GM21528 (cell line): ENCODE measurements at regions not wholly inside any gene's neighbourhood (a gene's known extent, or its start where the extent isn't known, plus 50 kb on each side); places are given as distances from the start of the nearest gene placed in this dataset.

Experiments used
- ATAC-seq: cut with Tn5 transposase; IDR thresholded peaks from one replicate; pipeline ENCODE4 v1.9.1; 2021; ENCODE audit warnings: mild to moderate bottlenecking, moderate library complexity; ENCODE audit not compliant: unreplicated experiment, low FRiP score

DNA sequence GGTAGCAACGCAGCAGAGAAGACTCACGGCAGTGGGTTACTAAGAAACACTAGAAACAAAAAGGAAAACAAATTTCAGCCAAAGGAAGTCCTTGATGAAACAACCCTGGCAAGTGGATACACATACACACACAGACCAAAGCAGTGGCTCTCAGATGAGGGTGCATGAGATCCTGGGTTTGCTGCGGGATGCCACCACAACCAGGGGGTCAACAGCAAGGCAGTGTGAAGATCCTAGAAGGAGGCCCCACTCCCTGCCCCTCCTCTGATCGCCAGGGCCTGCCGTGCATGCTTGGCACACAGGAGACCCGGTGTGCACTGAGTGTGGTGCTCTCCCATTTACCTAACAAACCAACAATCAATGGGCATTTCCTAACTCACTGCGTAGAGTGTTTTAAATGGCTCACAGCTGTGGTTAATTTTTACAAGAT is 252.3 kb upstream of the KLF14 start:
- ATAC-seq = no peak

DNA sequence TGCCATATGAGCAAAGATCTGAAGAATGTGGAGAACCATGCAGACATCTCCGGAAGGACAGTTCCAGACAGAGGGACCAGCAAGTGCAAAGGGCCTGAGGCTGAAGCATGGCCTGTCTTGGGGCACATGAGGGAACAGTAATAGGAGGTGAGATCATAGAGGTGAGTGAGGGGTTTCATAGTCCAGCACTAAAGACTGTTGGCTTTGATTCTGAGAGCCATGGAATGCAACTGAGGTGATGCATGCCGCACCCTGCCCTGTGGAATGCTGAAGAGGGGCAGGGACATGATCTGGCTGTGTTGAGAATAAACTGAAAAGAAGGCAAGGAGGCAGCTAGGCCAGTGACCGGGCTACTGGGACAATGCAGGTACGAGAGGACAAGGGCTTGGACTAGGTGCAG is 253.1 kb upstream of the KLF14 start:
- ATAC-seq = no peak

DNA sequence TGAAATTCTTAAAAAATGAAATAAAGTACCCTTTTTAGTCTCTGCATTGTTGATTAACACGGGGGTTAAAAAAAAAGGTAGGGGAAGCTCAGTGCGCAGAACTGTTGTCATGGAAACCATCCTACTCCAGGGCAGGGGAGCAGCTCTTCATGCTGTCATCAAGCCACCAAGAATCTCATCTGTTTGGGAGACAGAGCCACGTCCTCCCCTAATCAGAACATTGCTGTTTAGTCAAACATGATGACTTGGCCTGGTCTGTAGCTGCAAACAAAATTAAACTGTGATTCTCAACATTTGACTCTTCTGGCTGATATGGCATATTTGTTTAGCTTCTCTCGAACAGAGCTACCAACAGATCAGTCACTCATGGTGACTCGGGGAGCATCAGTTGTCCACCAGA is 254.4 kb upstream of the KLF14 start:
- ATAC-seq = no peak

DNA sequence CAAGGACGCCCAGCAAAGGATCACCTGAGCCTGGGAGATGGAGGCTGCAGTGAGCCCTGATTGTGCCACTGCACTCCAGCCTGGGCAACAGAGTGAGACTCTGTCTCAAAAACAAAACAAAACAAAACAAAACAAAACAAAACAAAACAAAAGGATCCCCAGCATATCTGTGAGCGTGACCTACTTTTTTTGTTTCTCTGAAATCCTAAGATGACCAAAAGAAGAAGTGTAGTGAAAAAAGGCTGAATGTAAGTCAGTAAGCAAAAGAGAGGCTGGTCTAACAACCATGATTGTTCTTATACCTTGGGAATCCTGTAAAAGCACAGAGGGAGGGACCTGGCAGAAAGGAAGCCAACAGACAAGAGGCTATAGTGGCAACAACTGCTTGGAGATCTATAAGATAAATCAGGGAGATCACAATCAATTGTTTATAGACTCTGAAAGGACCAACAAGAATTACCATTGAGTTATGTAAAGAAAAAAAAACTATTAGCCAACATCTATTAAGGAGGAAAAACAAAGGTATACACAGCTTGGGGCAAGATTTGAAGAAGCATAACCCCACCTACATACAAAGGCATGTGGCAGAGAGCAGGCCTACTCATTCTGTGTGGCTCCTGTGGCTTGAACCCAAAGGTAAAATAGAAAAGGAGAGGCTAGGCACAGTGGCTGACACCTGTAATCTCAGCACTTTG is 255.2 kb upstream of the KLF14 start:
- no peak for ATAC-seq

DNA sequence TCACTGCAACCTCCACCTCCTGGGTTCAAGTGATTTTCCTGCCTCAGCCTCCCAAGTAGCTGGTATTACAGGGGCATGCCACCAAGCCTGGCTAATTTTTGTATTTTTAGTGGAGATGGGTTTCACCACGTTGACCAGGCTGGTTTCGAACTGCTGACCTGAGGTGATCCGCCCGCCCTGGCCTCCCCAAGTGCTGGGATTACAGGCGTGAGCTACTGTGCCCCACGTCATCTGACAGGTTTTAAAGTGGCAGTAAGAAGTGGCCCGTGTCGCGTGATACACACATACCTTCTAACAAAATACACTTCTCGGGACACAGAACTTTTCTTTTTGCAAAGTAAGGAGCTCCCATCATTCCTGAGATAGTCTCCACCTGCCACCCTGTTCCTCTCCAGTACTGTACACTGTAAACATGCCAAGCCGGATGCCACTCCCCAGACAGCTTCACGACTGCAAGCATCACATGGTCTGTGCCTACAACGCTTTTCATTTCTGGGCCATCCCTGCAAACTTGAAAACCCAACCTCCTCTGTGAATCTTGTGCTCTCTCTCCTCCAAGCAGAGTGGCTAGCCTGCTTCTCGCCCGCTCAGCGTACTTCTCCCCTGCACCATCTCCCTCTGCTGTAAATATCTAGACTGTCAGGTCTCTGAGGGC is 256.3 kb upstream of the KLF14 start:
- no peak for ATAC-seq

DNA sequence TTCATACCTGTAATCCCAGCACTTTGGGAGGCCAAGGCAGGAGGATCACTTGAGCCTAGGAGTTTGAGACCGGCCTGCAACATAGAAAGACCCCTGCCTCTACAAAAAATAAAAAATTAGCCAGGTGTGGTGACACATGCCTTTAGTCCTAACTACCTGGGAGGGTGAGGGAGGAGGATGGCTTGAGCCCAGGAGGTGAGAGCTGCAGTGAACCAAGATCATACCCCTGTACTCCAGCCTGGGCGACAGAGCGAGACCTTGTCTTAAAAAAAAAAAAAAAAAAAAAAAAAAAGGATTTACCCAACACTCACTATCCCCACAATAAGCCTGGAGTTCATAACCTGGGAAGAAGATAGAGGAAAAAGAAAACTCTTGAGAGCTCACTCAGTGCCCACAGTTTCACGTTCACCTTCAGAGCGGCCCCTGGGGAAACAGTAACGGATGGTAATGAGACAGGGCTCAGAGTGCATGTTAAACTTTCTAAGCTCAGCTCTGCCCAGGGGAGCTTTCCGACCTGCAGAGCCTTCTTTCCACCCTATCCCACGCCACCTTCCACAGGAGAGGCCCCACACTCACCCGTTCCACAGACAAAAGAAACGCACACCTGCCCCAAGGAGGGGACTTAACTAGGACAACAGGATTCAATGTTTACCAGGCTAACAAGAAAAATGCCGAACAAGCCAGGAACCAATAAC is 259.8 kb upstream of the KLF14 start:
- no peak for ATAC-seq

DNA sequence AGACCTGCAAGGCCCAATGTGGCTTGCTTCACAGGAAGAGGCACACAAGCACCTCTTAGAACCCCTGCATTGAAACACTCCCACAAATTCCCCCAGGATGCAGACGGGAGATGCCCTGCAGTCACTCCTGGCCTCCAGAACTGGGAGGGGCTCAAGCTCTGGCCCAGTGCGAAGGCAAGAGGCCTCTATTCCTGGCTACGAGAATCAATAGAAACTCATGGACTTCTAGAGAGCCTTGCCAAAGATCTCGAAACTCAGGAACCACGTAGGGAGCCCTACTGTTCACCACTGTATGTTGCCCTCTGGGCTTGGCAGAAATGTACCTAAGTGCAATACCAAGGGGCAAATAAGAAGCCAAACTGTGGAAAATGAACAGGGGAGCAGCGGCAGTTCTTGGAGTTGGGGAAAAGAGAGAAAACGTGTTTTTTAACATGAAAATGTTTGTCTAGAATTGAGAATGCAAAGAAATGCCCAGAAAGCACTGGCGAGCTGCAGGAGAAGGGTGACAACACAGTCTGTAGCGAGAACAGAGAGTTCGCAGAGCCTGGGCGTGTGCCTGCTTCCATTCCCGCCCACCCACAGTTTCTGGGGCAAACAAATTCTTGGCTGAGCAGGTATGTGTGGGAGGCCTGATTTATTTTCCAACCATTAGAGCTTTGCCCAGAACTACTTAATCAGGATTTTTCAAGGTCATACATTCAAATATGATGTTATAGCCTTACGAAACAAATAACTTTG is 260.5 kb upstream of the KLF14 start:
- no peak for ATAC-seq

DNA sequence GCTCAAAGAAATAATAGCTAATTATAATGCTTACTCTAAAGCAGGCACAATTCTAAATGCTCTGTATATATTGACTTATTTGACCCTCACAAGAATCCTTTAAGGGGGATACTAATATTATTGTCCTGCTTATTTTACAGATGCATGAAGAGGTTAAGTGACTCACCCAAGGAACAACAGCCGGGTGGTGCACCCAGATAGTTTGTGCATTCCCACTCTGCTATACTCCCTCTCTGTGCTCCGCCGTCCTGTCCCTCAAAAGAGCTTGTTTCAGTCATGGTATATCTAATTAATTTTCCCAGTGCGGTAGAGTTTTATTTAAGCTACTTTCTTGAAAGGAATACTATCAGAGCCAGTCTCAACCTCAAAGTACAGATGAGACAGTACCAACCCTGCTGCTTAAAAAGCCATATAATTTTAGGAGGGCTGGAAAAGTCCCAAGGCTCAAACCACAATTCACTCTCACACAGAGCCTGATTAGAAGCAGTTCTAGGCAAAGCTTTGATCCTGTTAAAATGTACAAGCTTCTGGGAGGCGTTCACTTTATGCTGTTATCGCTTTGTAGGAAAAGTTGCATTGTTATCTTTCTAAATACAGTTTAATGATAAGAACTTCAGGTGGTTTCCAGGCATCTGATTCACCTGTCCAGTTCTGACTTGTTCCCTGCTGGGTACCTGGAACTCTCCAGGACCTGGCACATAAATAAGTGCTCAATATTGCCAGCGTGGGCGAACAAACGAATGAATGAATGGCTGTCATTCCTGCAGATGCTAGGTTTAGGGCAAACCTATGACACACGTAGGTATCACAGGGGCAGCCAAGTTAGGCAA is 261.5 kb upstream of the KLF14 start:
- no peak for ATAC-seq

DNA sequence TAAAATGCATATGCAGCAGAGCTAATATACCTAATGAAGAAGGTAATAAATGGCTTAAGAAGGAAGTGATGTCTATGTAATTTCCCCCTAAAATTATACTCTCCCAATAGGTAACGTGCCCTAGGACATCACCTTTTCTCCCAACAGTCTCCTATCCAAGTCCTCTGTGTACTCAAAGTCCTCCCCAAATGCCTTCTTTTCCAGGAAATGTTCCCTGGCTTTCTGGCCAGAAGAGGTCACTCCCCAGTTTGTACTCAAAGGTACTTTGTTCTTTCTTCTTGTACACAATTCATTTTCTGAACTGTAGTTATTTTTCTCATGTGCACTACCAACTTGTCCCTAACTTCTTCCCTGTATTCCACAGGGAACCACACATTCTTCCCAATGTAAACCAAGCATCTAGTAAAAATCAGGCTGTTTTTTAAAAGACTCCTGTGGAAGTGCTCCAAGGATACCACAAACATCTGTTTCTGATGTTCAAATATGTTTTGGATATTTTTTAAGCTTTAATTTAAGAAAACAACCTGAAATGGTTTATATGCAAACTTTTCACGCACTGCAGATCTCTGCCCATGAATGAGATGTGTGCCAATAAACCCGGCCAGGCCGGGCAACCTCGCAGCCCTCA is 262.3 kb upstream of the KLF14 start:
- no peak for ATAC-seq

DNA sequence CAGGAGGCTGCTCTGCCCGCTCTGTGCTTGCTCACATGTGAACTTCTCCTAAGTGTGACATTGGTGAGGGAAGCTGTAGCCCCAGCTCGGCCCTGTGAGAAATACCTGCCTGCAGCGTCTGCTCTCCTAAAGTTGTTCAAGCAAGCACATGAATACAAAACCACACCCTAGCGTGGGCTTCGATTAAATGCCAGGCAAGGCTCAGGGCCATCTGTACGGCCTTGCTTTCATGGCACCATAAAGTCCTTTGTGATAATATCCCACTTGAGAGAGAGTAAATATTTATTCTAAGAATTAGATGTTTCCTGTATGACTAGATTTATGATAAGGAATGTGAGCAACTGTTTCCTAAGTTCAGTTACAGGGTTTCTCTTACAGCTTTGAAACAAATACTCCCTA is 262.8 kb upstream of the KLF14 start:
- no peak for ATAC-seq

DNA sequence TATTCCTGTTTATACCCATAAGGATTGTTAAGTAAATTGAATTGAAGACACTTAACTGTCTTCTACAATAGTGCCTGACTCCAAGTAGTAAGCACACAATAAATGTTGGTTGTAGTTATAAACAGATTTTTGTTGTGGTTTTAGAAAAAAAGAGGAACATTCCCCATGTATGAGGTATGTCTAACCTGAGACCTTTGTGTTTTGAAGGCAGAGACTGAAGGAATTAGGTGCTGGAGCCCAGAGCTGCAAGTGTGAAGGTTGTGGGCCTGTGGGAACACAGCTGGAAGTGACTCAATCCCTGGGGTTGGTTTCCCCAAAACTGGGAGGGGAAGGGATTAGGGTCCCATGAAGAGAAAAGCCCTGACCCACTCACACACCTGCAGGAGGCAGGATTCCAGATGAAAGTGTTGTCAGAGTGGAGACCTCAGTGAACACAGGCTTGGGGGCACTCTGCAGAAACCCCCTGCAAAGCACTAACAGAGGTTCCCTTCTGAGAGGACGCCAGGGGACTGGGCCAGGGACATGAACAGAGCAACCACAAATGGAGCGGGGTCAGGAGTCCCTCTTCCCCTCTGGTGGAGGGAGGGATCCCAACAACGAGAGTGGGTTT is 265.1 kb upstream of the KLF14 start:
- ATAC-seq = no peak

DNA sequence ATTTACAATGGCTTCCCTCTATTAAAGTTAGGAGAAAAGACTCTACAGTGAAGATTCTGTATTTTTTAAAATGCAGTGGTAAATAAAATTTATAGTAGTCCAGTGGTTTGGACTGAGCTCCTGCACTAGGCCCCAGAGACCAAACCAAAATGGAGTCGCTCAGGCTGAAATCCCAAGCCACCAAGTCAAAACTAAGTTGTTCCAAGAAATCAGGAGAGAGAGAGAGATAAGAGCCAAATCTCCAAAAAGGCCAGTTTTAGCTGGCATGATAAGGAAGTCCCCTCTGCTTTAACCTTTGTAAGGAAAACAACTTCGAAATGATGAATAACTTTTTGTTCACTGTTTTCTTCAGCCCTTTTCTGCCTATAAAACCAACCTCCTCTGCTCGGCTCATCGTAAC is 265.9 kb upstream of the KLF14 start:
- ATAC-seq = no peak

DNA sequence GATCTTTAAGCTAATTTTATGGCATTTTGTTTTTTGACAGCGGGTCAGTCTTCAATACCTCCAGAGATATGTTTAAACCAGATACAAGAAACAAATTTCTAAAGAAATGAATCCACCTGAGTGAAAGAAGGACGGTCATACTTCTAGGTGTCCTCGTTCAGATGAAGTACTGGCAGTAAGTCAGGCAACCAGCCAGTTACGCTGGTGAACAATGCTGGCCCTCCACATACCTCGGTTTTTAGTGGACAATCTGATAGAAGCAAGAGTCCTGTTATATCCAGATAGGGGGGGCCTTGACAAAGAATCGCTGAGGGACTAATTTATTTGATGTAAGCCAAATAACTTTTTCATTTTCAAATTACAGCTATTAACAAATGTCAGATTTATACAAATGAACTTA is 266.4 kb upstream of the KLF14 start:
- ATAC-seq = no peak

DNA sequence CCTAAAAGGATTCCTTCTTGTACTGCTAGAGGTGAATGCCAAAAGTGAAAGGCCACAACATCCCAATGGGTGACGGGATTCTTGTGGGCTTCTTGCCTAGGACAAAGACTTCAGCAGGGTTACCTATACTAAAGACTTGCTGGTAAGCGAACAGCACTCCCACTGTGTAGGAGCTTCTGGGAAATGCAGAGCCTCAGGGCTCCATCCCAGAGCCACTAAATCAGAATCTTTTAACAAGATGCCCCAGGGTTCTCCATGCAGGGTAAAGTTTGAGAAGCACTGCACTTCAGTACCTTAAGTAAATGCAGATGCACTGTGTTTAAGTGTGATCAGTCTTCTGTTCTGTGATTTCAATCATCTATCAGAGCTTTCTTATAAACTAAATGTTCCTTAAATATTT is 266.9 kb upstream of the KLF14 start:
- ATAC-seq = no peak

DNA sequence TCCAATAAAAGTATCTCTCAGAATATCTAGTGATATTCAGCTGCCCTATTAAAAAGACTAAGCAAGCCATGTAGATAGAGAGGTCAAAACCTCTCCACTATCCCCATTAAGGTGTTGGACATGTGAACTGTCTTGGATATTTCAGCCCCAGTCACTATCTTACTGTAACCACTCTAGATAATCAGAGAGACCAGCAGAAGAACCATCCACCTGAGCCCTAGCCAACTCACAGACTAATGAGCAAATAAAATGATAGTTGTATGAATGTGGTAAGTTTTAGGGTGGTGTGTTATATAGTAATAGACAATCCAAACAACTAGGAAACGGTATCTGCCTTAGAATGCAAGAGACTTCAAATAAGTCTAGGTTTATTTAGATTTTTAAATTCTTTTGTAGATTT is 268.6 kb upstream of the KLF14 start:
- ATAC-seq = no peak

DNA sequence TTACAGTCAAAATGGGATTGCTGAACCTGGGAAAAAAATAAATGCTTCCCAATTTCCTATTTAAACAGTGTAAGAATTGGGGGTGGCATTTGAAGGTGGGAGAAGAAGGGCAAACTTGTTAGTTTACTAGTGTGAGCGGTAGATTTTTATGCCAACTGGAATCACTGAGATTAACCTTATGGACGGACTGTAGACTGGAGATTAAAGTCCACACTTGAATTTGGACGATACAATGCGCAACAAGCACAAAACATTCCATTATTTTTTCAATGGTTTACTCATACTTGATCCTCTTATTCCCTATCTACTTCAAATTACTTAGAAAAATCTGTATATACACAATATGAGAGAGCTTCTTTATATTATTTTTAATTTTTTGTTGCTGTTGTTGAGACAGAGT is 269.6 kb upstream of the KLF14 start:
- no peak for ATAC-seq

DNA sequence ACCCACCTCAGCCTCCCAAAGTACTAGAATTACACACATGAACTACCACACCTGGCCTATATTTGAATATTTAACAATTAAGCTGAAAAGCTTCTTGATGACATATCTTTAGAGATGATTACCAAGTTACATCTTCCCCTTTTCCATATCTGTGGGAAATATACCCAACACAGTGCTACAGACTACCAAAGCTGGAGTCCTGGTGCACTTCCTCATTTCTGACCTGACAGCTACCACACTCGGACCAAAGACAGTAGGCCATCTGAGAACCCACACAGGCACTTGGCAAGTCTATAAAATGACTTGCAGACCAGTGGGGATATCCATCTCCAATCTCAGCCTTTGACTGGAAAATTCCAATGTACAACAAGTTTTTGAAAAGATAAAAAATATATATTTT is 270.4 kb upstream of the KLF14 start:
- no peak for ATAC-seq

DNA sequence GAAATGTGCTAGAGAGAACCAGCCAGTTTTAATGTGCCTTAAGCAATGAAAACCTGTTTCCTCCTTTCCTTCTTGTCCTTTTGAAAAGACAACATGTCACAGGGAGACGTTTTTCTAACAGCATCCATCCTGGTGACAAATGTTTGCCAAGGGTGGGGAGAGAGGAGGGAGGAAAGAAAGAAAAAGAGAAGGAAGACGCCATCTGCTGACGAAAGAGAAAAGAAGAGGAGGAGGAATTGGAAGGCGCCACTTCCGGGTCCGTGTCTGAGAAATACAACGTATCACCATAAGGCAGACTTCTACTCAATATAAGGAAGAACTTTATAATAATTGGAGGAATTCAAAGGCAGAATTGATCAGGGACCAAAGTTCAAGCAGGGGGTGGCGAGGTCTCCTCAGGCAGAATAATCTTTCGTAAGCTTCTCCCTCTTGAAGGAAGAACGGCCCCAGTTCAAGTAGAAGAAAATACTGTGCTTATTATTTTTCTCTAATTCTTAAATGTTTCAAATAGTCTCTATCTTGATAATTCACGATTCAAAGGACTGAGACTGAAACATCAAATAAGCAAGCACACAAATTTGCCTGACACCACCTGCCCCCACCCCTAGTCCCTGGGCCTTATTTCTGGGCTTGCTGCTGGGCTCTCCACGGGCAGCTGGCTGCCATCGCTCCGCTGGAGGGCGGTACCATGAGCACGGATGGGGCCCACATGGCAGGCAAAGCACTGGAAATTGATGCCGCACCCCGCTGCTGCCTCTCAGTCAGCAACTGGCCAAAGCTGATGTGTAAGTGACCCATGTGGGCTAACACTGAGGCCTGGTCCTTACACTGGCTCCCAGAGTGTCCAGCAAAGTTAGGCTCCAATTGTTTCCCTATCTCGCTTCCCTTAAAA is 273.7 kb upstream of the KLF14 start:
- ATAC-seq = peak; percentile 43
